ENCODE measurements at regions not wholly inside any gene's neighbourhood (a gene's known extent, or its start where the extent isn't known, plus 50 kb on each side); places are given as distances from the start of the nearest gene placed in this dataset.

DNA sequence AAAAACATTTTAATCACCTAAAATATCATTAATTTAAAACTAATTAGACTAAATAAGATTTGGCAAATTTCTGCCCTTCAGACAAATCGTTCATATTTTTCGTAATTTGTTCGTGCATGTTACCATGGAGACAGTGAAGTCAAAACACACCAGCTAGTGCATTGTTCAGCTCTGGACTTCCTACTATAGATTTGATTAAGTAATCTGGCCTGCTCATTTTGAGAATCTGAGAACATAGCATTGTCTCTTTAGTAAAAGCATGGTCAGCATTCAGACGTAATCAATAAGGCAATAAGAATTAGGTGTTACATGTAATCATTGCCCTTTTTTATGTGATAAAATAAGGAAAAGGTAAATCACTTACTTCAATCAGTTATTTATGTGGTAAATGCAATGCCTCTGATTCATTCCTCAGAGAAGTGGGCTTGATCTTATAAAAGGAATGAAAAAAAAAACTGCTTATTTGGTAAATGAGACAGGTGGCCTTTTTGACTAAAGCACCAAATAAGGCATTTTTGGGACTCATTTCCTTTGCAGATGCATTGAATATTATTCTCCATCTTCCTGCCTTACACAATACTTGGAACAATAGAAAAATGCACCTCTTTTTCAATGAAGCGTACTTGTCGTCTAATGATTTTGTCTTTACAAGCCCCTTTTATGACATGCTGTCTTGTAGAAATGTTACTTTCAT, 84.5 kb upstream of the FNDC3B start:
- TF ChIP-seq, protein P1, sequence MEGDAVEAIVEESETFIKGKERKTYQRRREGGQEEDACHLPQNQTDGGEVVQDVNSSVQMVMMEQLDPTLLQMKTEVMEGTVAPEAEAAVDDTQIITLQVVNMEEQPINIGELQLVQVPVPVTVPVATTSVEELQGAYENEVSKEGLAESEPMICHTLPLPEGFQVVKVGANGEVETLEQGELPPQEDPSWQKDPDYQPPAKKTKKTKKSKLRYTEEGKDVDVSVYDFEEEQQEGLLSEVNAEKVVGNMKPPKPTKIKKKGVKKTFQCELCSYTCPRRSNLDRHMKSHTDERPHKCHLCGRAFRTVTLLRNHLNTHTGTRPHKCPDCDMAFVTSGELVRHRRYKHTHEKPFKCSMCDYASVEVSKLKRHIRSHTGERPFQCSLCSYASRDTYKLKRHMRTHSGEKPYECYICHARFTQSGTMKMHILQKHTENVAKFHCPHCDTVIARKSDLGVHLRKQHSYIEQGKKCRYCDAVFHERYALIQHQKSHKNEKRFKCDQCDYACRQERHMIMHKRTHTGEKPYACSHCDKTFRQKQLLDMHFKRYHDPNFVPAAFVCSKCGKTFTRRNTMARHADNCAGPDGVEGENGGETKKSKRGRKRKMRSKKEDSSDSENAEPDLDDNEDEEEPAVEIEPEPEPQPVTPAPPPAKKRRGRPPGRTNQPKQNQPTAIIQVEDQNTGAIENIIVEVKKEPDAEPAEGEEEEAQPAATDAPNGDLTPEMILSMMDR (IDR thresholded peaks at IDR 0.05; ENCODE audit: poor library complexity) = no peak
- TF ChIP-seq EZH2 (IDR thresholded peaks at IDR 0.05; ENCODE audit: borderline replicate concordance) = no peak
